Gastrocnemius medialis (tissue), 4 donors: ENCODE measurements at regions not wholly inside any gene's neighbourhood (a gene's known extent, or its start where the extent isn't known, plus 50 kb on each side); places are given as distances from the start of the nearest gene placed in this dataset.

Experiments
- POLR2A ChIP-seq, 2 donors: fragments of 450-650 bp; IDR thresholded peaks; one replicate each; pipeline ENCODE4 v1.6.1; 2017; ENCODE audit warnings: antibody characterized with exemption in 2 of 2, mild to moderate bottlenecking in 2 of 2, moderate library complexity in 2 of 2
- TF ChIP-seq, protein P1 (sequence below), 5 experiments: fragments of 450-650 bp in 3 of 5; fragments of 200-600 bp in 2 of 5; sonication (generic) in 2 of 5; IDR thresholded peaks in 4 of 5; conservative IDR thresholded peaks in 1 of 5; 1 replicate in 4 of 5; 2 replicates in 1 of 5; pipeline ENCODE4 v1.5.1; 2016 to 2019; ENCODE audit warnings: antibody characterized with exemption in 5 of 5, mild to moderate bottlenecking in 3 of 5, moderate library complexity in 3 of 5

DNA sequence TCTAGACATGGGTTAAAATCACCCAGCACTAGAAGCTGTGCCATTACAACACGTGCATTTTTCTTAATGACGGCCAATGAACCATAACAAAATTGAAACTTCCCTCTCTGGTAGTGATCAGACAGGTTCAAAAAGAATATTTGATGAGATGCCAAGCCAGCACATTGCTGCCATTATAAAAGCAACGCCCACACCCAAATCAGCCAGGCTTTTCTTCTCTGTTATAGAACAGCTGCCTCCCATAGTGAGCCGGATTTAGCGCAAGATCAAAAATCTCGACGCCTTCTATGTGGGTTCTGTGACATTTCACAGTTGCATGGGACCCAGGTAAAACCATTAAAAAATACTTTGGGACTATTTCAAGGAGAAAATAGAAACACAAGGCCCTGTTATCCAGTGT lies 1158.0 kb downstream of the EFNB2 start:
- TF ChIP-seq, protein P1, sequence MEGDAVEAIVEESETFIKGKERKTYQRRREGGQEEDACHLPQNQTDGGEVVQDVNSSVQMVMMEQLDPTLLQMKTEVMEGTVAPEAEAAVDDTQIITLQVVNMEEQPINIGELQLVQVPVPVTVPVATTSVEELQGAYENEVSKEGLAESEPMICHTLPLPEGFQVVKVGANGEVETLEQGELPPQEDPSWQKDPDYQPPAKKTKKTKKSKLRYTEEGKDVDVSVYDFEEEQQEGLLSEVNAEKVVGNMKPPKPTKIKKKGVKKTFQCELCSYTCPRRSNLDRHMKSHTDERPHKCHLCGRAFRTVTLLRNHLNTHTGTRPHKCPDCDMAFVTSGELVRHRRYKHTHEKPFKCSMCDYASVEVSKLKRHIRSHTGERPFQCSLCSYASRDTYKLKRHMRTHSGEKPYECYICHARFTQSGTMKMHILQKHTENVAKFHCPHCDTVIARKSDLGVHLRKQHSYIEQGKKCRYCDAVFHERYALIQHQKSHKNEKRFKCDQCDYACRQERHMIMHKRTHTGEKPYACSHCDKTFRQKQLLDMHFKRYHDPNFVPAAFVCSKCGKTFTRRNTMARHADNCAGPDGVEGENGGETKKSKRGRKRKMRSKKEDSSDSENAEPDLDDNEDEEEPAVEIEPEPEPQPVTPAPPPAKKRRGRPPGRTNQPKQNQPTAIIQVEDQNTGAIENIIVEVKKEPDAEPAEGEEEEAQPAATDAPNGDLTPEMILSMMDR (IDR thresholded peaks at IDR 0.05 in 4 of 5, conservative IDR thresholded peaks at IDR 0.05 in 1 of 5) = no peak
- no peak for TF ChIP-seq POLR2A (IDR thresholded peaks at IDR 0.05)
